Vagina (tissue), 2 donors: ENCODE measurements at regions not wholly inside any gene's neighbourhood (a gene's known extent, or its start where the extent isn't known, plus 50 kb on each side); places are given as distances from the start of the nearest gene placed in this dataset.

Experiments
- DNase-seq, 2 donors: peaks; one replicate each; pipeline ENCODE4 v3.0.0-alpha.2; 2017; ENCODE audit errors: extremely low spot score in 2 of 2
- H3K27ac ChIP-seq: fragments of 200-600 bp; sonication (generic); one replicate; pipeline ENCODE4 v1.5.1; 2019
- H3K27me3 ChIP-seq: fragments of 200-600 bp; sonication (generic); one replicate; pipeline ENCODE4 v1.5.1; 2019
- H3K36me3 ChIP-seq, 2 donors: fragments of 200-600 bp; sonication (generic); one replicate each; pipeline ENCODE4 v1.5.1; 2017 to 2019
- H3K4me1 ChIP-seq: fragments of 200-600 bp; sonication (generic); one replicate; pipeline ENCODE4 v1.5.1; 2019
- H3K4me3 ChIP-seq, 2 donors: fragments of 200-600 bp; sonication (generic); 1 replicate in 1 of 2; 2 replicates in 1 of 2; pipeline ENCODE4 v1.5.1; 2016 to 2019
- H3K9me3 ChIP-seq: fragments of 200-600 bp; sonication (generic); one replicate; pipeline ENCODE4 v1.5.1; 2019
- CTCF ChIP-seq, 3 experiments: fragments of 450-650 bp in 2 of 3; fragments of 200-600 bp in 1 of 3; sonication (generic) in 1 of 3; IDR thresholded peaks; one replicate each; pipeline ENCODE4 v1.5.1; 2017 to 2019; ENCODE audit warnings: antibody characterized with exemption in 3 of 3, mild to moderate bottlenecking in 2 of 3, moderate library complexity in 2 of 3
- POLR2A ChIP-seq, 2 donors: fragments of 450-650 bp; IDR thresholded peaks; one replicate each; pipeline ENCODE4 v1.6.1; 2017; ENCODE audit warnings: antibody characterized with exemption in 2 of 2, mild to moderate bottlenecking in 2 of 2, moderate library complexity in 2 of 2
- POLR2AphosphoS5 ChIP-seq, 2 donors: sonication (generic); formaldehyde crosslinking; IDR thresholded peaks; one replicate each; pipeline ENCODE4 v1.9.0; 2017; ENCODE audit warnings: antibody characterized with exemption in 2 of 2, mild to moderate bottlenecking in 2 of 2, low read depth in 1 of 2; ENCODE audit not compliant: insufficient read depth in 1 of 2
- intact Hi-C: fragments of 100-400 bp; cut with DNase I; formaldehyde crosslinking; loops from one replicate; pipeline ENCODE4 v1.15.1; 2023

DNA sequence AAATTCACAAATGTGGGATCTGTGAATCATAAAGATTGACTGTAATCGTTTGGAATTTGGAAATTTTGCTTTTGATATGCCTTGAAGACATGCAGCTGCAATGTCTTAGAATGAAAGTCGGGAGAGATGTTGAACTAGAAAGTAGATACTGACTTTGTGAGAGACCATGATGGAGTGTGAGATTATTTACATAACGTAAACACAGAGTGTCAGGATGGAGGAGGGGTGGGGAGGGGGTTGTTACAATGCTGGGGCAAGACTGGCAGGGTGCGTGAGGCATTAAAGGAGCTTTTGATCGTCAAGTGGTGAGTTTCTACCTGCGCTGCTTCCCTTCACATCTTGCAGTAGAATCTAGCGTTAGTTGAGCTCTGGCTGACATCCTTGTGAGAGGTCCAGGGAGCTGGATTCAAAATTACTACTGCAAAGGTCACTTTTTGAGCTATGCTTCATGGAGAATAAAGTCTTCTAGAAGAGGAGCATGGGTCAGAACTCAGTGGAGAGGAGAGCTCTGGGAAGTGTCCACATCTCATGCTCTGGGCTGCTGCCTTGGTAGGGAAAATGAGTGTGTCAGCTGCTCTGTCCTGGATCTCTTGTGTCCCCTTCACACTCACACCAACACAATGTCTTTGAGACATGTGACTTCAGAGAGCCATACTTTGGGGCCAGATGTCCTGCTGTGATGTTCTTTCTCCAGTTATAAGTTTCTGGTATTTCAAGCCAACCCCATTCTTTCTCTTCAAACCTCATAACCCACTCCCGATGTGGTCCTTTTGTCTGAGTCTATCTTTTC, 105.2 kb upstream of the CITED2 start:
- no peak overlapping the region for H3K27ac ChIP-seq
- DNase-seq, result no peak
- H3K27me3 ChIP-seq, result no peaks in the 10 kb centered on the region
- intact Hi-C loops, result no loop called here
- H3K4me1 ChIP-seq, result peaks cover 7% of the 10 kb centered on the region
- H3K36me3 ChIP-seq, result no peaks in the 10 kb centered on the region
- no peak for TF ChIP-seq CTCF (IDR thresholded peaks at IDR 0.05)
- no peak for TF ChIP-seq POLR2AphosphoS5 (IDR thresholded peaks at IDR 0.05; ENCODE audit: insufficient read depth in 1 of 2, low read depth in 1 of 2)
- TF ChIP-seq POLR2A (IDR thresholded peaks at IDR 0.05), result no peak
- no peaks in the 10 kb centered on the region for H3K9me3 ChIP-seq
- H3K4me3 ChIP-seq, result no peak overlapping the region

- no peaks in the 10 kb centered on the region for H3K9me3 ChIP-seq
- intact Hi-C loops, result no loop called here
- H3K27me3 ChIP-seq, result no peaks in the 10 kb centered on the region
- TF ChIP-seq POLR2A (IDR thresholded peaks at IDR 0.05) (no peak), POLR2AphosphoS5 (IDR thresholded peaks at IDR 0.05; ENCODE audit: insufficient read depth in 1 of 2, low read depth in 1 of 2) (no peak), CTCF (IDR thresholded peaks at IDR 0.05) (no peak)
- H3K27ac ChIP-seq, result no peak overlapping the region
- DNase-seq, result no peak
- H3K4me1 ChIP-seq, result peaks cover 31% of the 10 kb centered on the region
- H3K36me3 ChIP-seq, result no peaks in the 10 kb centered on the region
- no peak overlapping the region for H3K4me3 ChIP-seq
Observed at GRCh38 chr6:139475646-139476045, 101.2 kb upstream of the CITED2 start.

- H3K4me1 ChIP-seq, result peaks cover 31% of the 10 kb centered on the region
- no peak for DNase-seq
- no peaks in the 10 kb centered on the region for H3K27me3 ChIP-seq
- H3K4me3 ChIP-seq, result no peak overlapping the region
- H3K9me3 ChIP-seq, result no peaks in the 10 kb centered on the region
- no peaks in the 10 kb centered on the region for H3K36me3 ChIP-seq
- TF ChIP-seq POLR2A (IDR thresholded peaks at IDR 0.05), result no peak
- TF ChIP-seq CTCF (IDR thresholded peaks at IDR 0.05), result no peak
- no peak for TF ChIP-seq POLR2AphosphoS5 (IDR thresholded peaks at IDR 0.05; ENCODE audit: insufficient read depth in 1 of 2, low read depth in 1 of 2)
- H3K27ac ChIP-seq, result no peak overlapping the region
- intact Hi-C loops, result no loop called here
Observed at GRCh38 chr6:139475241-139475640, 100.8 kb upstream of the CITED2 start.

GRCh38 chr6:139474145-139475108, 100.0 kb upstream of the CITED2 start:
- Histone ChIP-seq H3K27me3 (no peaks in the 10 kb centered on the region), H3K4me1 (peaks cover 31% of the 10 kb centered on the region), H3K36me3 (no peaks in the 10 kb centered on the region), H3K27ac (peak overlapping the region; percentile 46), H3K4me3 (no peak overlapping the region), H3K9me3 (no peaks in the 10 kb centered on the region)
- TF ChIP-seq POLR2A (IDR thresholded peaks at IDR 0.05) (no peak), POLR2AphosphoS5 (IDR thresholded peaks at IDR 0.05; ENCODE audit: insufficient read depth in 1 of 2, low read depth in 1 of 2) (no peak), CTCF (IDR thresholded peaks at IDR 0.05) (no peak)
- no peak for DNase-seq
- intact Hi-C loops, result no loop called here
